ENCODE measurements at regions not wholly inside any gene's neighbourhood (a gene's known extent, or its start where the extent isn't known, plus 50 kb on each side); places are given as distances from the start of the nearest gene placed in this dataset.
"Not testable (repeated sequence)": the region's sequence is repeated elsewhere in the genome, so short reads cannot be mapped to it uniquely, and the experiment has no call there.

DNA sequence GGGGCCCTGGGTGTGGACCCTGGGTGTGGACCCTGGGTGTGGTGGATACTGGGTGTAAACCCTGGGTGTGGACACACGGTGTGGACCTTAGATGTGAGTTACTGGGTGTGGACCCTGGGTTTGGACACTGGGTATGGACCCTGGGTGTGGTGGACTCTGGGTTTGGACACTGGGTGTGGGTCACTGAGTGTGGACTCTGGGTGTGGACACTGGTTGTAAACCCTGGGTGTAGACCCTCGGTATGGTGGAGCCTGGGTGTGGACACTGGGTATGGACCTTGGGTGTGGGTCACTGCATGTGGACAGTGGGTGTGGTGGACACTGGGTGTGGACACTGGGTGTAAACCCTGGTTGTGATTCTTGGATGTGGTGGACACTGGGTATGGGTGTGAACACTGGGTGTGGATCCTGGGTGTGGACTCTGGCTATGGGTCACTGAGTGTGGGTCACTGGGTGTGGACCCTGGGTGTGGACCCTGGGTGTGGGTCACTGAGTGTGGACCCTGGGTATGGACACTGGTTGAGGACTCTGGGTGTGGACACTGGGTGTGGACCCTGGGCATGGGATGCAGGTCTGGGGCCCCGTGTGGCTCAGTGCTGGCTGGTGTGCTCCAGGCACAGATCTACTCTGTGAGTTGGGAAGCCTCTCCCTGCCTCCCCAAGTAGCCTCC lies 356.2 kb downstream of the GLRX3 start:
- no peak for DNase-seq

DNA sequence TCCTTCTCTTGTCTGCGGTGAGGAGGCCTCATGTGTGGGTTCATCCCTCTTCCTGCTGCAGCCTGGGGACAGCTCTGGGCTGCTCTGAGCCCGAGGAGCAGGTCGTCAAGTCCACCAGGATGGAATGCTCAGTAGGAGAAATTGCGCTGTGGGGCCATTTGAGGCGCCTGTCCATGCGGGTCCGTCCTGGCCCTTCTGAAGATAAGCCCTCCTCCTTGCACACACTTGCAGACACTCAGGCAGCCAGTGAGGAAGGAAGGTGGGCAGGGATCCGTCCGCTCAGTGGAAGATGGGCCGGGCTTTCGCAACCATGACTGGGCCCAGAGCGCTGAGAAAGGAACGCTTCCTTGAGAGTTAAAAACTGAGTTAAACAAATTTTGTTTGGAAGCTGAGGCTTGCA lies 356.8 kb downstream of the GLRX3 start:
- no peak for DNase-seq

DNA sequence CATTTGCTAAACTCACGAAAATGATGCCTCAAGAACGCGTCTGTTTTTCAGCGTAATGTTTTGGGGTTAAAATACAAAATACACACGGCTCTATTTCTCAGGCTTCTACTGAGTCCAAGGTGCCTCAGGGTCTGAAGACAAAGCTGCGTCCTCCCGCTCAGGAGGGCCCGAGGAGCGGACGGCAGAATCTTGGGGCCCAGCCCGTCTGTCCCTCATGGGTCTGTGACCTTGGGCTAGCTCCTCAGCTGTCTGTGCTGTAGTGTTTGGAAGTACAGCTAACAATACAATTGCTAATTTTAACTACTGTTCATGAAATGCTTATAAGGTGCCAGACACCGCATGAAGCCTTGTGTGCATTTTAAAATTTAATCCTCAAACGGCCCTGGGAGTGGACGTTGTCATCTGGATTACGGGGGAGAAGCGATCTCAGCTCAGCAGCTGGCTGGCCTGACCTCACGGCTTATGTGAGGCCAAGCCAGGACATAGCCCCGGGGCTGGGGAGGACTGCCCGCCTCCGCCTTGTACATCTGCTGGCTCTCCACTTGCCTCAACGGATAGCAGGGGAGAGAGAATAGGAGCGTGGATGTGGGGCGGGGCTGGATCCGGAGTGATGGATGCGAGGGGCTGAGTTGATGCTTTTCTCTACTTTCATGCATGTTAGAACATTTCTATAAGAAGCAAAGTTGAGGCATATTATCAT lies 357.4 kb downstream of the GLRX3 start:
- no peak for DNase-seq

DNA sequence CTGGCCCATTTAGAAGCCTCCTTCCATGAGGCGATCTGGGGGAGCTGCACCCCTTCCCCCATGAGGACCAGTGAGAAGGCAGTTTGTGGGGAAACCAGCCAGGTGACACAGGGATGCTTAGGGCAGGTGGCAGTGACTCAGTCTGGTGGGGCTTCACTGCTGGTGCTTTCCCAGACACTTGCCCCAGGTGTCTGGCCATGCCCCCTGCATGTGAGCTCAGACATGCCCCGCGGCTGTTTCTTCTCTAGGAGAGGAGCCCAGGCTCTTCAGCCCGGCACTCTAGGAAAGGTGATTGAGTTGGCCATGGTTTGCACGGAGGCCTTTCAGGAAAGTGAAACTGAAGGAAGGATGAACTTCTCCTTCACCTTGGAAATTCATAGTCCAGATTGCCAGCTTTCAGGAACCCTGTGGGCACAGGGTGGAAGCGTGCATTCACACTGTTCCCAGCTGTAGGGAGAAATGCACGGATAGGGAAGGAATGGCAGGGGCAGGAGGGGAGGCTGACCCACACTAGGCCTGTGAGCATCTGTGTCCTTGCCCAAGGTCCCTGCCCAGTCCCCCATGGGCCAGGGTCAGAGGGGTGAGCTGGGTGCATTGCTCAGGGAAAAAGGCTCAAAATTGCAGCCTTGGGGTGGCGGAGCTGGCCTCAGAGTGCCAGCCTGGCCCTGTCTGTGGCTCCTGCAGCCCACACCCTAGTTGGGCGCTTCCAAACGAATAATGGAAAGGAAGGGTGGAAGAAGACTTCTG lies 359.1 kb downstream of the GLRX3 start:
- no peak for DNase-seq

GRCh38 chr10:130495891-130496636 lies 359.9 kb downstream of the GLRX3 start:
- DNase-seq: no peak

GRCh38 chr10:130497056-130498010 lies 361.1 kb downstream of the GLRX3 start:
- DNase-seq: no peak

DNA sequence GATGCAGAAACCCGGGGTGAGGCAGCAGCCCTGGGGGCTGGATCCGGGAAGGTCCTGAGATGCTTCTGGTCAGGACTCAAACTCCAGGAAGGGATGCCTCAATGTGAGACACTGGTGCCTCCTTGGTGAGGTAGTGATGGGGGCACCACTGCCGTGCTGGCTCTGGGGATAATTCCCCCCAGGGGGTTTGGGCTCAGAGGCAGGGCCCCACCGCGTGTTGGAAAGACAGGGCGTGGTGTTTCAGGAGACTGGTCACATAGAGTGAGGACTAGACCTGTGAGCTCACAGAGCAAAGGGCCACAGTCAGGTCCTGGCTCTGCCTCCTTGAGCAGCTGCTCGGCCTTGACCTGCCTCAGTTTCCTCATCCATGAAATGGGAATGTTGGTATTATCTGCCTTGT lies 361.9 kb downstream of the GLRX3 start:
- DNase-seq: no peak

GRCh38 chr10:130498934-130499333 lies 362.7 kb downstream of the GLRX3 start:
- DNase-seq: no peak

- no peak for DNase-seq
These were observed 363.4 kb downstream of the GLRX3 start for GRCh38 chr10:130499541-130499940.

DNA sequence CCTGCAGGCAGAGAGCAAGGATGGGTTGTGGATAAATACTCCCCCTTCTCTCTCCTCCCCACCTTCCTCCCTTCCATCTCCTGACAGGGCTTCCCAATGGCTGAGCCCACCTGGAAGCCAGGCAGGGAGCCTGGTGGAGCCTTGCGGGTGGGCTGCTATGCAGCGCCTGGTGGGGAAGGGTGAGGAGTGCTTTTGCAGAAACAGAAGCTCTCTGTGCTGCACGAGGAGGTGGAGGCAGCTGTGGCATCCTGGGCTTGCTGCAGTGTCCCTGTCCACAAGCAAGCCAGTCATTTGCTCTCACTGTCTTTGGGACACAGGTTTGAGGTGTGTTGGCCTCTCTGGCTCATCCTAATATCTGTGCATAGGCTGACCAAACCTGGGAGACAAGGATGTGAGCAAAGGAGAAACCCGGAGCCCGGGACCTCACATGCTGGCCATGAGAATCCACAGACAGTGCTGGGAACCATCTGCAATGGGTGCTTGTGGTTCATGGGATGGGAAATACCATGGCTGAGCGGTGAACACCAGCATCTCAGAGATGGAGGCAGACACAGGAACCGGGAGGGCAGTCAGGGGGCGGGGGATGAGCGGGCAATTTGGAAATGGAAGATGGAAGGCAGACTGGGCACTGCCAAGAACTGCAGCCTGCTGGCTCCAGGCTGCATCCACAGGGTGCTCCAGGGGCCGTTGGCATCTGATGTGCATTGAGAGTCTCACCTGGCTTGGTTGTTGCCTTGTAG lies 364.2 kb downstream of the GLRX3 start:
- no peak for DNase-seq

- no peak for DNase-seq
These were observed 371.3 kb downstream of the GLRX3 start for GRCh38 chr10:130507461-130507860.

DNA sequence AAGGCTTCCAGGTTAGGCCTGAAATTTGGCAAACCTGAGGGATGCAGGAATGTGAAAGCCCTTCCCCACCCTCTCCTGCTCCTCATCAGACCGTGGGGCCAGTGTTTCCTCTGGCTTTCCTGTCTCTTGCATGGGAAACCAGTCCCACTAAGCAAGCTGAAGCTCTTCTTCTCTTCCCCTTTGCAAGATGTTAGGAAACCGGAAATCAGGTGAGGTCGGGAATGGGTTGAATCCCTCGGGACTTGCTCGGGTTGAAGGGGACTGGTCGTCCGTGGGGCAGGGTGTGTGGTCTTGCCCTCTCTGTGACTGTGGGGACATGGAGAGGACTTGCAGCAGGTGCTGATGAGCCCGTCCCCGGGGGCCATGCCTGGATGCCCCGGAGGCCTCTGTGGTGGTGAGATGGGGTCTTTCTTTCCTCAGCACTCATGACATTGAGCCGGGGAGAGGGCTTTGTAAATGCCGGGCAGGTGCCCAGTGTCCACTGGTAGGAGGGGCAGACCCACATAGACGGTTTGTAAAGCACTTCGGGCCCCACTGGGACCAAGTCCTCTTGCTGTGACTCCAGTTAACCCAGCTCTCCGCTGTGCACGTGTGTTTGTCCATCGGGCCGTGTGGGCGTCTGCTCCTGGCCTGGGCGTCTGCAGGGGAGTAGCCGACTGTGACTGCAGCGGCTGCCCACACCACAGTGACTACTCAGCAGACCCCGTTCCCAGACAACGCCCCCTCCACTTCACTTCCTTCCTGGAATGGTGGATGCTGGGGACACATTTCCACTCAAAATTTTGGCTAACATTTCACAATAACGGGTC lies 373.9 kb downstream of the GLRX3 start:
- no peak for DNase-seq

DNA sequence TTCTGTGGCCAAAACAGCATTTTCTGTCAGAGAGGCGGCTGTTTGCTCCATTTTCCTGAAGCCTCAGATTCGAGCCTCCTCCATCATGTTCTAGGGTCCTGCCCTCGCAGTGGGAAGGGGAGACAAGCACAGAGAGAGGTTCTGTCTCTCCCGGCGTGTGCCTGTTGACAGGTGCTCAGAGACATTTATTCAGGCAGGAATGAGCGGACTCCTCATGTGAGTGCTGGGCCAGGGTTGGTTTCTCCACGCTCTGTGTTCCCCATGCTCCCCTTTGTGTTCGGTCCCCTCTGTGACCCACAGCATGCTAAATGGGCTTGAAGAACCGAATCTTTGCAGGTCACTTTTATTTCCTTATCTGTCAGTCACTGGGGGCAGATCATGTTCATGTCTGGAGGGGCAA lies 374.6 kb downstream of the GLRX3 start:
- DNase-seq: no peak

- DNase-seq: no peak
These were observed 375.6 kb downstream of the GLRX3 start for GRCh38 chr10:130511766-130512165.

DNA sequence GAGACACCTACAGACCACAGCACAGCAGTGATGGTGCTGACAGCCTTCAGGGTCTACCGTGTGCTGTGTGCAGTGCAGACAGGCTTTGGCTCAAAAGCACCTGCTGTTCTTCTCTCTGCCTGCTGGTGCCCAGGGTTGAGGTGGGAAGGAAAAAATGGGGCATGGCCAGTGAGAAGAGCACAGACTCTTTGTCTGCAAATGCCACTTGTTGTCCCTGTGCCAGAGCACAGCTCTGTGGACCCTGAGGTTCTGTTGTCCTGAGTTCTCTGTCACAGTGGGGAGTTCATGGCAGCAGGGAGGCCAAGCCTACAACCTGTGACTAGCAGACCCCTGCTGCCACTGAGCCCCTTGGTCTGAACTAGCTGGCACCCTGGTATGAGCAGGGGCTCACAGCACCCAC lies 376.7 kb downstream of the GLRX3 start:
- DNase-seq: no peak

DNA sequence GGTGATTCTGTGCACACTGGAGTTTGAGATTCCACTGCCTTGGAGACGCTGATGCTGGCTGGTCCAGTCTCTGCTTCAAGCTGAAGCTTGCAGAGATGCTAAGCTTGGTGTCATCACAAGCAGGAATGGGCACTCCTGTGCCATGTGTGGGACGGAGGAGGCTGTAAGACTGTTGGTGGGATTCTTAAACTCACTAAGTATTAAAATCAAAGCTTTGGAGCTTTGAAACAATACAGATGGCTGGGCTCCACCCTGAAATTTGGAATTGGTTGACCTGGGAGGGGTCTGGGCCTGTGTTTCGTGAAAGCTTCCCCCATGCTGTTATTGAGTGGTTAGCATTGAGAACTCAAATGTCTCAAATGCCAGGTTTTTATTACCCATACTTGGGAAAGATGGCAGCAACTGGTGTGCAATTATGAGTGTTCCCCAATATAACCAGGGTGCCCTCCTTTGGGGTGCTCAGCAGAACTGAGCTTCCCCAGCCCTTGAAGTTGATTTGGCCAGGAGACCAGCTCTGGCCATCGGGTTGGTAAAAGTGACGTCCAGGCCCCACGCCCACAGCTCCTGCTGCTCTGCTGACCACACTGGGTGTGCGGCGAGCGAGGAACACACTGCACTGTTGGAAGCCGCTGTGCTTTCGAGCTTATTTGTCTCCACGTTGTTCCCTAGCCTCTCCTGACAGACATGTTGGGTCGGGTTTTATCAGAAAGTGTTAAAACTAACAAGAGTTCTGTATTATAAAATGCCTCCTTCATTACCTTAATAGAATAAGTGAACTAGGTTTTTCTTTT lies 377.7 kb downstream of the GLRX3 start:
- DNase-seq: no peak

DNA sequence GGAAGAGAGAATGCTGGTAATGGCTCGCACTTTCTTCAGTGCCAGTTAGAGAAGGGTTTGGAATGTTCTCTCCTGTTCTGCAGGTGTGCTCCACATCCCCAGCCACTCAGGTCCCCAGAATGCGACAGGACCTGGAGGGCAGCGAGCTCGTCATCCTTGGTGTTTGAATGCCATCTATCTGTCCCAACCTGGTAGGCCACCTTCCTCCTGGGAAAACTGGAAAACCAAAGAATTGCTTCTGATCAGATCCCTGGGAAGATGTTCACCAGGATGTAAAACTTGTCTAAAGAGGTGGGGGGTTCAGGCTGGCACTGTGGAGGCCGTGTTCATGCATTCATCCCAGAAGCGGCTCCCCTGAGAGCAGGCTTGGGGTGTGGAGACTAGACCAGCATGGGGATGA lies 379.5 kb downstream of the GLRX3 start:
- DNase-seq: no peak

- no peak for DNase-seq
These were observed 380.0 kb downstream of the GLRX3 start for GRCh38 chr10:130516141-130516735.

- not testable (repeated sequence) for DNase-seq
These were observed 382.7 kb downstream of the GLRX3 start for GRCh38 chr10:130518921-130519320.

All from activated naive CD4-positive, alpha-beta T cell (primary cell).